Stimulated activated naive CD8-positive, alpha-beta T cell treated with anti-CD3 and anti-CD28 coated beads, Interleukin-15, amount 100 ng/mL, for 72 hours (primary cell): ENCODE measurements at regions not wholly inside any gene's neighbourhood (a gene's known extent, or its start where the extent isn't known, plus 50 kb on each side); places are given as distances from the start of the nearest gene placed in this dataset.

Experiments used
- ATAC-seq: fragments of 150-1000 bp; cut with Tn5 transposase; 2 replicates; pipeline ENCODE4 v1.10.0; 2021; ENCODE audit warnings: mild to moderate bottlenecking, moderate library complexity
- DNase-seq, 2 donors: peaks; one replicate each; pipeline ENCODE4 v3.0.0; 2021 to 2022
- H3K27ac Mint-ChIP-seq, 2 donors: one replicate each; pipeline ENCODE4 v1.8.0; 2022; ENCODE audit warnings: mild to moderate bottlenecking in 2 of 2, mixed read lengths in 2 of 2, moderate library complexity in 2 of 2
- H3K27me3 Mint-ChIP-seq: one replicate; pipeline ENCODE4 v1.8.0; 2022; ENCODE audit warnings: mixed read lengths
- H3K4me1 Mint-ChIP-seq: one replicate; pipeline ENCODE4 v1.8.0; 2022; ENCODE audit warnings: mild to moderate bottlenecking, mixed read lengths
- H3K4me3 Mint-ChIP-seq, 2 donors: one replicate each; pipeline ENCODE4 v1.8.0; 2022; ENCODE audit warnings: mild to moderate bottlenecking in 2 of 2, mixed read lengths in 2 of 2, moderate library complexity in 1 of 2
- H3K9me3 Mint-ChIP-seq, 2 donors: one replicate each; pipeline ENCODE4 v1.8.0; 2022; ENCODE audit warnings: mixed read lengths in 2 of 2

DNA sequence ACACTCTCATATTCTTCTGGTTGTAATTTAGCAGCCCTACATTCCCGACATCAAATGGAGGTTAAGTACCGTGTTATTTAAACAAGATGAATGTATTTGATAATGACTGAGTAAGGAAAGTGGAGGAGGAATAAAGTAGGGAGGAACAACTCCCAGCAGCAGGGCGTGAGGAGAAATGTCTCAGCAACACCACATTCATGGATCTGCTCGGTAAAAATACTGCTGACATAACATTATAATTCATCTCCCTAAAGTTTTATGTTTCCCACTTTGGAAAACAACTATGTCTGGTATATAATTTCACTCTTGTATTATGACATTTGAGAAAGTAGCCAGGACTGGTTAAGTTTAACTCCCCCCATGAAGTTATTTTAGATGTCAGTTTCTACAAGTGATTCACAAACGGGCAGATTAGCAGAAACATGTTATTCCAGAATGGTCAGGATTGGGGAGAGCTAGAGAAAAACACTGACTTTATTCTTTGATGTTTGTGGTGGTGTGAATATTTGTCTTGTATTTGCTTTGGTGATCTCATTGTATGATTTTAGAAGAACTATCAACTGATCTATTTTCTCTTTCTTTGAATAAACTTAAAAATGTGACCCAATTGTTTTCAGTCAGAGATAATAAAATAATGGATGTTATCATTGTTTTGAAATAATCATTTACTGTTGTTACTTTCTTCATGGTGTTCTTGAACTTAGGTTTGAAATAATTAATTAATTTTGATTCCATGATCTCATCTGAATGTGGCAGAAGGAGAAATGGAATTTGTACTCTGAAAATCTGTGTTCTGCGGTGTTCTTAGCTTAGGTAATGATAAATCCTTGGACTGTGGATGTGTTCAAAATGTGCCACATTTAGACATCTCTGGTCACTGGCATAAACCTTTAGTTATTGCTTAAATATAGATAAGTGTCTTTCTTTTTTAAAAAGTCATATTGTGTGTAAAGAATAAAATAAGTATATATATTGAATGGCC, 303.6 kb upstream of the ZNF608 start:
- ATAC-seq (no peak), DNase-seq (no peak)
- H3K27me3 Mint-ChIP-seq = no peaks in the 10 kb centered on the region
- H3K4me1 Mint-ChIP-seq = no peaks in the 10 kb centered on the region
- H3K9me3 Mint-ChIP-seq = no peaks in the 10 kb centered on the region
- no peak overlapping the region for H3K4me3 Mint-ChIP-seq
- peak overlapping the region in 1 of 2 donors; percentile 56 for H3K27ac Mint-ChIP-seq

GRCh38 chr5:125050926-125051325, 304.5 kb upstream of the ZNF608 start:
- H3K9me3 Mint-ChIP-seq = no peaks in the 10 kb centered on the region
- no peak for DNase-seq
- no peaks in the 10 kb centered on the region for H3K4me1 Mint-ChIP-seq
- no peaks in the 10 kb centered on the region for H3K27me3 Mint-ChIP-seq
- H3K27ac Mint-ChIP-seq = no peak overlapping the region
- H3K4me3 Mint-ChIP-seq = no peak overlapping the region
- no peak for ATAC-seq

- no peaks in the 10 kb centered on the region for H3K27me3 Mint-ChIP-seq
- H3K27ac Mint-ChIP-seq = no peak overlapping the region
- H3K9me3 Mint-ChIP-seq = no peaks in the 10 kb centered on the region
- H3K4me3 Mint-ChIP-seq = no peak overlapping the region
- DNase-seq = no peak
- no peak for ATAC-seq
- H3K4me1 Mint-ChIP-seq = no peaks in the 10 kb centered on the region
Observed at GRCh38 chr5:125052584-125052983, 306.1 kb upstream of the ZNF608 start.

DNA sequence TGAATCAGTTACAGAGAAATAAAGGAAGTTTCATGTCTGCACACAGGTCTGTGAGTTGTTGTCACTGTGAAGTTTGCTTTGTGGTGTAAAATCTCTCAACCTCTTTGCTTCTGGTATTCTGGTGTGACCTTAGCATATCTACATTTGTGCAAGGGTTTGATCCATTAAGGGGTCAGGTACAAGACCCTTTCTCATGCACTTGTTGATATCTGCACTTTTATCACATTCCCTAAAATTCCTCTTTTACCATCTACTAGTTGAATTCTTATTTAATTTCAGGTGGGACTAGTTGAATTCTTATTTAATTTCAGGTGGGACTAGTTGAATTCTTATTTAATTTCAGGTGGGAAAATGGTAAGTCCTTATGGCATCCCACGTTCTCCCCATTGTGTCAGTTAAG, 306.7 kb upstream of the ZNF608 start:
- Mint-ChIP-seq H3K9me3 (no peaks in the 10 kb centered on the region), H3K27ac (no peak overlapping the region), H3K4me3 (no peak overlapping the region), H3K27me3 (no peaks in the 10 kb centered on the region), H3K4me1 (no peaks in the 10 kb centered on the region)
- ATAC-seq (no peak), DNase-seq (no peak)

- DNase-seq (no peak), ATAC-seq (no peak)
- Mint-ChIP-seq H3K9me3 (no peaks in the 10 kb centered on the region), H3K27me3 (no peaks in the 10 kb centered on the region), H3K27ac (no peak overlapping the region), H3K4me1 (no peaks in the 10 kb centered on the region), H3K4me3 (no peak overlapping the region)
Observed at GRCh38 chr5:125054146-125054545, 307.7 kb upstream of the ZNF608 start.

DNA sequence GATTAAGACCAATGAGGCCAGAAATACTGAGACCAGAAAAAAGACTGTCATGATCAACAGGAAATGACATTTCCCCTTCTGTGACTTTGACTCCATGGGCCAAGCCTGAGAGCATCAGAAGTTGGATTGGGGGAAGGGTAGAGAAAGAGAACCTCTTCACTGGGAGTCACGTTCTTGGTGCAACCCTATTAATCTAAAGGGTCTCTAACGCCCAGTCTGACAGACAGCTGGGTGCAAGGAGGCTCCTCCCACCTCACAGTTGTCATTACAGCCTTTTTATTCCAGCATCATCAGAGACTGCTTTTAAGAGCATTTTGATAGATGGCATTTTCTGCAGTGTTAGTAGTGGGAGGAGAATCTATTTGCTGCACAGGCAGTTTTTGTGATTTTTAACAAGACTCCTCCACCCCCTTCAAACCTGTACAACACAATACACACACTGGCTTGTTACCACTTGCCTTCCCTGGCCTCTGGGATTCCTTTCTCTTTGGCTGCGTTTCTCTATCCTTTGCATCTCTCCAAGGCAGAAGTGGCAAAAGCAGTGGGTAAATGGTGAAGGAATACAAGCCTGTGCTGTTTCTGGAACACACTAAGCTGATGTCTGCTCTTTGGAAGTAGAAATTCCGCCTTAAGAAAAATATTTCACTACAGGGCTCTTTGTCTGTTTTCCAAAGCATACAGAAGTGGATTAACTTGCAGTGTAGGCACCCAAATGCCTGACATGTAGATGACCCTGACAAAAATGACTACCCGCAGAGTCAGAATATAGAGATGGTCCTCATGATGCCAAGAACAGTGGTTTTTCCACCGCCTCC, 310.4 kb upstream of the ZNF608 start:
- Mint-ChIP-seq H3K4me3 (no peak overlapping the region), H3K27me3 (no peaks in the 10 kb centered on the region), H3K9me3 (no peaks in the 10 kb centered on the region), H3K27ac (no peak overlapping the region), H3K4me1 (no peaks in the 10 kb centered on the region)
- DNase-seq = no peak
- no peak for ATAC-seq

DNA sequence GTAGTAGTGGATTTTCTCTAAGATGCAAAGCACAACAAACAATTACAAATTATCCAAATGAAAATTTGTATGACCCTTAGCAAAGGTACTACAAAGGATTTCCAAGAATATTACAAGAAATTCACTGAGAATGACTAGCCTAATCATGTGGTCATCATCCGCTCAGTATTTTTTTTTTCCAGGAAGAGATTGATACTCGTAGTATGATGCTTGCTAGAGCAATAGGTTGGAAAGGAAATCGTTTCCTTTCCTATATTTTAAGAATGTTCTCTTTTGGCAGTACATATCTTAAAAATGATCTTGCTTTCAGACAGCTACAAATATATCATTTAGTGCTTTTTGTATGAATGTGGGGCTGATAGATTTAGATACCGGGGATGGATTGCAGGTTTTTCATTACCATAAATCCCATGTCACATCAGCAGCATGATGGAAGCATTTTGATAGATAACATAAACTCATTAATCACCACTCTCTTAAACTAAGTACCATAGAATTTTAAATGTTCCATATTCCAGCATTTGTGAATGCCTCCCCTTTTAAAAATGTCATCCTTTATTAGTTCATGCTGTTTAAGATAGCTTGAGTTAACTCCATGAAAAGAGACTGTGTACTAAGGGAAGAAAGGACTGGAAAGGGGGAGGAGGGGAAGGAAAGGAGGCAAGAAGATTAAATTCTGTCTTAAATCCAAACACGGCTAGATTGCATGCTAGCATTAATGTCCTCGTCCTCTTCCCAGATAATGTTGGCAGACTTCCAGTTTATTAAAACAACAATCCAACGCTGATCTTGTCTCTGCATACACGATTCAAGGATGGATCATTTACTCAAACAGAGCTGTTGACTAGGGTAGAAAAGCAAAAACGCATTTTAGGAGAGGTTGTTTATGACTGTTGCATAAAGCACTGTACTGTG, 311.7 kb upstream of the ZNF608 start:
- ATAC-seq (no peak), DNase-seq (no peak)
- Mint-ChIP-seq H3K27ac (no peak overlapping the region), H3K4me1 (no peaks in the 10 kb centered on the region), H3K27me3 (no peaks in the 10 kb centered on the region), H3K9me3 (no peaks in the 10 kb centered on the region), H3K4me3 (no peak overlapping the region)

GRCh38 chr5:125059255-125060002, 313.0 kb upstream of the ZNF608 start:
- Mint-ChIP-seq H3K9me3 (peaks cover 0 to 4% of the 10 kb centered on the region in 2 donors), H3K4me1 (no peaks in the 10 kb centered on the region), H3K27ac (no peak overlapping the region), H3K27me3 (no peaks in the 10 kb centered on the region), H3K4me3 (no peak overlapping the region)
- ATAC-seq = no peak
- DNase-seq = no peak

DNA sequence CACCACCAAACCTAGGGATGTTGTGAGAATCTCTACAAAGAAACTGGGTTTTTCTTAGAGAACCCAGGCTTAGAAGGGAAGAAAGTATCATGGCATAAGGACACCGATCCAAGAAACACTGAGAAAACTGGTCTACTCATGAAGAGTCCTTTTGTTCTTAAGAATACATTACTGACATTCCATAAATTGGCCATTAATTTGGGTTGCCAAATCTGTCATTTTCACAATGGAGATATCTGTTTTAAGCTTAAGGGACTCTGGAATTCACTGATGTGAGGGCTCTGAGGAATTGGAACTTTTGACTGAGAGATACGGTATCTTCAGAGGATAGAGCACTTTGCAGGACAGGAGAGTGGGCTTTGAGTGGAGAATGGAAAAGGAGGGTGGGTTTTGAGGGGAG, 315.3 kb upstream of the ZNF608 start:
- Mint-ChIP-seq H3K27me3 (no peaks in the 10 kb centered on the region), H3K9me3 (peaks cover 0 to 4% of the 10 kb centered on the region in 2 donors), H3K27ac (no peak overlapping the region), H3K4me3 (no peak overlapping the region), H3K4me1 (no peaks in the 10 kb centered on the region)
- DNase-seq (no peak), ATAC-seq (no peak)

- no peaks in the 10 kb centered on the region for H3K4me1 Mint-ChIP-seq
- H3K9me3 Mint-ChIP-seq = peaks cover 7 to 10% of the 10 kb centered on the region in 2 donors
- DNase-seq (no peak), ATAC-seq (no peak)
- H3K27ac Mint-ChIP-seq = no peak overlapping the region
- no peaks in the 10 kb centered on the region for H3K27me3 Mint-ChIP-seq
- no peak overlapping the region for H3K4me3 Mint-ChIP-seq
Observed at GRCh38 chr5:125064621-125065438, 318.4 kb upstream of the ZNF608 start.

DNA sequence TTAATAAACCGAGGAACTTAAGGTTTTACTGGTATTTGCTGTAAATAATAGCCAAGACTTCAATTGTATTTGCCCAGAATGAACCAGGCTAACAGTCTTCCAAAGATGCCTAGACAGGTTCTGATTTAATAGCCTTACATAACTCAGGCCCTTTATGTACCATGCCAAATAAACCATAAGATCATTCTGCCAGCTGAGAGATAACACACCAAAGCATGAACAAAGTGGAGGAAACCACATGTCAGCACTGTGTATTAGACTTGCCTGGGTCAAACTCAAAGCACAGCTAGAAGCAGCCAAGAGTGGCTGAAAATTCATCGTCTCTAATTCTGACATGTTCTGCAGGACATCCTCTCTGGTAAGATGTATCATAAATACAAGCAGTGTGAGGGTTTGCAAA, 319.3 kb upstream of the ZNF608 start:
- H3K4me1 Mint-ChIP-seq = no peaks in the 10 kb centered on the region
- no peak overlapping the region for H3K4me3 Mint-ChIP-seq
- no peaks in the 10 kb centered on the region for H3K27me3 Mint-ChIP-seq
- H3K27ac Mint-ChIP-seq = peak overlapping the region in 1 of 2 donors; percentile 19
- H3K9me3 Mint-ChIP-seq = peaks cover 12 to 14% of the 10 kb centered on the region in 2 donors
- DNase-seq (no peak), ATAC-seq (no peak)

- DNase-seq (no peak), ATAC-seq (no peak)
- no peak overlapping the region for H3K4me3 Mint-ChIP-seq
- H3K4me1 Mint-ChIP-seq = no peaks in the 10 kb centered on the region
- H3K27me3 Mint-ChIP-seq = no peaks in the 10 kb centered on the region
- H3K27ac Mint-ChIP-seq = no peak overlapping the region
- peaks cover 35 to 39% of the 10 kb centered on the region in 2 donors for H3K9me3 Mint-ChIP-seq
Observed at GRCh38 chr5:125070961-125071360, 324.5 kb upstream of the ZNF608 start.

GRCh38 chr5:125073090-125073489, 326.7 kb upstream of the ZNF608 start:
- peaks cover 35 to 39% of the 10 kb centered on the region in 2 donors for H3K9me3 Mint-ChIP-seq
- DNase-seq (no peak), ATAC-seq (no peak)
- H3K4me3 Mint-ChIP-seq = no peak overlapping the region
- H3K4me1 Mint-ChIP-seq = no peaks in the 10 kb centered on the region
- H3K27me3 Mint-ChIP-seq = no peaks in the 10 kb centered on the region
- no peak overlapping the region for H3K27ac Mint-ChIP-seq

DNA sequence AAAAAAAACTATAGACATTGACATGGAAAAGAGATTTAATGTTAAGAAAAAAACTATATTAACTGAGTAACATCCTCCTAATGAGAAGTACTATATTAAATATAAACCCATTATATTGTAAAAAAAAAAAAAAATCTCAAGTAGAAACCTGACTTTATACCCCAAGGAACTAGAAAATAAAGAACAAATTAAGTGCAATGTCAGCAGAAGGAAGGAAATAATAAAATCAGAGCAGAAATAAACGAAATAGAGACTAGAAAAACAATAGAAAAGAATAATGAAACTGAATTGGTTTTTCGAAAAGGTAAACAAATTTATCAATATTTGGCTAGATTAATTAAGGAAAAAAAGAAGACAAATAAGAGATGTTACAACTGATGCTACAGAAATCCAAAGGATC, 329.1 kb upstream of the ZNF608 start:
- DNase-seq (no peak), ATAC-seq (no peak)
- Mint-ChIP-seq H3K27me3 (no peaks in the 10 kb centered on the region), H3K27ac (no peak overlapping the region), H3K4me1 (no peaks in the 10 kb centered on the region), H3K9me3 (peaks cover 27% of the 10 kb centered on the region in 2 donors), H3K4me3 (no peak overlapping the region)
